Loucy (cell line): ENCODE measurements at regions not wholly inside any gene's neighbourhood (a gene's known extent, or its start where the extent isn't known, plus 50 kb on each side); places are given as distances from the start of the nearest gene placed in this dataset.

Experiments used
- EZH2phosphoT487 ChIP-seq: fragments of 200-600 bp; IDR thresholded peaks from 2 replicates; pipeline ENCODE4 v1.6.1; 2018; ENCODE audit warnings: antibody characterized with exemption, mild to moderate bottlenecking, moderate library complexity, borderline replicate concordance
- TF ChIP-seq, protein P1 (sequence below): fragments of 200-600 bp; sonication (generic); conservative IDR thresholded peaks from 2 replicates; pipeline ENCODE4 v1.5.1; 2014; ENCODE audit warnings: mild to moderate bottlenecking, antibody characterized with exemption, low read length

DNA sequence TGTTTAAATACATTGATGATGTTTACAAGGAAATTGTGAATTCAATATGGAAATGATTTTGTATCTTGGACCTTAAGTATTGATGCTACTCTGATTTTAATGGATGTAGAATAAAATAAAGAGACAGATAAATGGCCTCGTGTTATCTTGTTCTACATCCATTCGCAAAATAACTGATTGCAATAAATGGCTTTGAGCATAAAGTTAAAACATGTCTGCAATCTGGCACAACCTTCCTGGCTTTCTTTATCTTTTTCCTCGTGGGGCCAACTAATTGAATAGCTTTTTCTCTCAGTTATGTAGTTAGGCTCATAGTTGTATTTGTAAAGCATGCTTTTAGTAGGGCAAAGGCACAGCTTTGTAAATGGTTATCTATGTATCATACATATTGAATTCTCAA lies 691.4 kb downstream of the CDH8 start:
- TF ChIP-seq, protein P1, sequence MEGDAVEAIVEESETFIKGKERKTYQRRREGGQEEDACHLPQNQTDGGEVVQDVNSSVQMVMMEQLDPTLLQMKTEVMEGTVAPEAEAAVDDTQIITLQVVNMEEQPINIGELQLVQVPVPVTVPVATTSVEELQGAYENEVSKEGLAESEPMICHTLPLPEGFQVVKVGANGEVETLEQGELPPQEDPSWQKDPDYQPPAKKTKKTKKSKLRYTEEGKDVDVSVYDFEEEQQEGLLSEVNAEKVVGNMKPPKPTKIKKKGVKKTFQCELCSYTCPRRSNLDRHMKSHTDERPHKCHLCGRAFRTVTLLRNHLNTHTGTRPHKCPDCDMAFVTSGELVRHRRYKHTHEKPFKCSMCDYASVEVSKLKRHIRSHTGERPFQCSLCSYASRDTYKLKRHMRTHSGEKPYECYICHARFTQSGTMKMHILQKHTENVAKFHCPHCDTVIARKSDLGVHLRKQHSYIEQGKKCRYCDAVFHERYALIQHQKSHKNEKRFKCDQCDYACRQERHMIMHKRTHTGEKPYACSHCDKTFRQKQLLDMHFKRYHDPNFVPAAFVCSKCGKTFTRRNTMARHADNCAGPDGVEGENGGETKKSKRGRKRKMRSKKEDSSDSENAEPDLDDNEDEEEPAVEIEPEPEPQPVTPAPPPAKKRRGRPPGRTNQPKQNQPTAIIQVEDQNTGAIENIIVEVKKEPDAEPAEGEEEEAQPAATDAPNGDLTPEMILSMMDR, result no peak
- TF ChIP-seq EZH2phosphoT487, result no peak
